Activated CD4-positive, alpha-beta T cell treated with anti-CD3 and anti-CD28 coated beads, Interleukin-2, amount 50 U/mL, for 24 hours (primary cell): ENCODE measurements at regions not wholly inside any gene's neighbourhood (a gene's known extent, or its start where the extent isn't known, plus 50 kb on each side); places are given as distances from the start of the nearest gene placed in this dataset.

Experiments used
- DNase-seq, 2 donors: peaks; one replicate each; pipeline ENCODE4 v3.0.0-alpha.2; 2020; ENCODE audit warnings: low read depth in 1 of 2, low spot score in 1 of 2

DNA sequence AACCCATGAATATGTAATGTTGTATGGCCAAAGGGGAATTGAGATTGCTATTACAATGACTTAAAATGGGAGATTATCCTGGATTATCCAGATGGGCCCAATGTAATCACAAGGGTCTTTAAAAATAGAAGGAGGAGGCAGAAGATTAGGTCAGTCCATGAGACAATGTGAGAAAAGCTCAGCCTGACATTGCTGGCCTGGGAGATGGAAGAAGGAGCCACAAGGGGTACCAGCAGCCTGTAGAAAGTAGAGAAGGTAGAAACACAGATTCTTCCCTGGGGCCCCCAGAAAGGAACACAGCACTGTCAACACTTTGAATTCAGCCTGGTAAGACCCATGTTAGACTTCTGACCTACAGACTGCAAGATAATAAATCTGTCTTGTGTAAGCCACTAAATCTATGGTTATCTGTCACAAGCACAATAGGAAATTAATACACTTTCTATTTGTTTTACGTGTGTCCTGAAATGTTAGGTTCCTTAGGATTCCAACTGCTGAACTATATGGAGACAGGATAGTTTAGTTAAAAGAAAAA is 132.9 kb upstream of the SERP2 start:
- no peak for DNase-seq

DNA sequence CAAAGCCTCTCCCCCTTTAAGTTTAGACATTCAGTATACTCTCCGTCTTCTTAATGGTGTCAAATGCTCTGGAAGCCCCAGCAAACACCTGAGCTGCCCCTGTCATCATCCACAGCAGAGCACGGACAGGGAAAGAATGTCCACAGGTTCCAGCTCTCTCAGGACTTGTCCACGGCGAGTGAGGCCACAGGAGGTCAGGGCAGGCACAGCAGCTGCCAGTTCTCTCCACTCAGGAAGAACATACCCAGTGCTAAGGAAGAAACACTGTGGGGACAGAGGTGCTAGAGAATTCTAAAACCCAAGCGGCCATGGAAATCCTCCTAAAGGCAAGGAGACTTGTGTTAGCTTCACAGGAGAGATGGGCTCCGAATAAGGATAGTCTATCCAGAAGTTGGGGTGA is 132.0 kb upstream of the SERP2 start:
- no peak for DNase-seq

DNA sequence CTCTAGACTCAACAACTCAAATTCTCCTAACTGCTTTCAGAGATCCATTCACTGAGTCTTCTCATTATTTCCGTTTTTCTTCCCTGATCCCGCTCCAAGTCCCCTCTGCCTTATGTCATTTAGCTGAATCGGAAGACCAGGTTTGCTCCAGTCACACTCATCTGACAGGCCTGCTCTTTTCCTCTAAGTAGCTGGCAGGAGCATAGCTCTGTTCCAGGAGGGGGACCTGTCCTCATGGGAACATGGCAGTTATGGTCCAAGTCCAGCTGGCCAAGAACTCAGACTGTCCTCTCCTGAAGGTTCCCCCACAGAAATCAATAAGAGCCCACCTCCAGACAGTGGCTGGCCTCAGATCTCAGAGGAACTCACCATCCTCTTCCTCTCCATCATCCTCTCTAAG is 130.9 kb upstream of the SERP2 start:
- no peak for DNase-seq

DNA sequence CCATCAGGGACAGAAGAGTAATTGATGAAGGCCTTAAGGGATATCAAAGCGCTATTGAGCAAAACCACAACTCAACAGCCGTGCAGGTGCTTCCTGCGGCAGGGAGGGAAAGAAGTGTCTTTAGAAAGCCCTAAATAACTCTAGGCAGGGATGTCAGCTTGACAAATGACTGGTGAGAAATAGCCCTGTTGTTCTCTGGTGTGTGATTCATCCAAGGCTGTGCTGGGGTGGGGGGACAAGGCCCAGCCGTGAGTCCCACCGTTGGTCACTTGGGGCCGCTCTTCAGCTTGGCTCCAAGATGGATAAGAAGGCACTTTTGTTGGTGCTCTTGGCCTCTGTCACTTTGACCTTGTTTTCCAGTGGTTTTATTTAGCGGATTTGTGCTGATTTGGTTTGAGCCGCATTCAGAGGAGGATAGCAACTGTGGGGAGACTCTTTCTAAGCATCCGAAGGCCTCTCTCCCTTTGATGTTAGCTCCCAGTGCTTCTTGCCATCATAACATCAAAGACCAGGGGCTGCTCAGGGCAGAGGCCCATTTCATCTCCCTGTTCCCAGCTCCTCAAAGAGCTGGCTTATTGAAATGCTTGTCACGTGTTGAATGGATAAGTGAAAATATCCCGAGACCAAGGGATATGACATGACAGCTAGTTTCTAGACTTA is 130.3 kb upstream of the SERP2 start:
- DNase-seq, result no peak

- no peak for DNase-seq
Observed at GRCh38 chr13:44244288-44244687, 129.3 kb upstream of the SERP2 start.

DNA sequence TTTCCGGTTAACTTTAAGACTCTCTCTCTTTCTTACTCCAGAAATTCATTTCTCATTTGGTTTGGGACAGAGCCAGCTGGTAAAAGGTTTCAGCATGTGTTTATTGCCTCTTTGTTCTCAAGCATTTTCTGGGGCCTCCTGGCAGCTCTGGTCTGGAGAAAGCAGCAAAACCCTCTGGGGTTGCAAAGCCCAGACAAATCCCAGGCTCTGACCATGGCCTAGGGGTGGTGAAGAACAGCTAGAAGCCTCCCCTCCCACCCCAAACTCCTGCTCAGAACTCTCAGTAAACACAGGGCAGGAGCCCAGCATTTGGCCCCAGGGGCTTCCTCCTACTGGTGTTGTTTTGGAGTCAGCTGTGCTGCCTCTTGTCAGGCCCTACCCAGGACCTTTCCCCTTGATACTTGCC is 124.2 kb upstream of the SERP2 start:
- DNase-seq, result no peak

- DNase-seq, result no peak
Observed at GRCh38 chr13:44252938-44253337, 120.7 kb upstream of the SERP2 start.

DNA sequence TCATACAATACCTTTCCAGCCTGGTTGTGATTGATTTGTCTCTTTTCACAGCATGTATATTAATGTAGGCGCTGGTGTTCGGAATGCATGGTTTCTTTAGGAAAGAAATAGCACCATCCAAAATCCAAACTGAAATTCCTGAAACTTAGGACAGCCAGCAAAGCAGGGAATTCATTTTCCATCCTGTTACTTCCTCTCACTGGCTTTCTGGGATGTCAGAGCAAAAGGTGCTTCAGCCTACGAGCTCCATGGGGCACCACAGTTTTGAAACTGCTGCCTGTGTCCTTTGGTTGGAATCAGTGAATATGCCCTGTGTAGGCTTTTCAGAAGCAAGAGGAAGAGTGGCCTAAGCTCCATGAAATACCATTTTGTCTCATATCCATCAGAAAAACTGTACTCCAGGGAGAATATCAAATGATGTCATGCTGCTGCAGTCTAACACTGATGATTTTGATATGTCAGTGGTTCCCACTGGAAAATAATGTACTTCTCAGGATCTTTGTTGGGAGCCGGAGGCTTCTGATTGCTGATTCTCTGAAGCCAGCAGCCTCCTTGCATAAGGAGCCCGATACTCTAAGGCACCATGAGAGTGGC is 117.8 kb upstream of the SERP2 start:
- DNase-seq, result no peak

GRCh38 chr13:44257796-44258195 is 115.8 kb upstream of the SERP2 start:
- no peak for DNase-seq

DNA sequence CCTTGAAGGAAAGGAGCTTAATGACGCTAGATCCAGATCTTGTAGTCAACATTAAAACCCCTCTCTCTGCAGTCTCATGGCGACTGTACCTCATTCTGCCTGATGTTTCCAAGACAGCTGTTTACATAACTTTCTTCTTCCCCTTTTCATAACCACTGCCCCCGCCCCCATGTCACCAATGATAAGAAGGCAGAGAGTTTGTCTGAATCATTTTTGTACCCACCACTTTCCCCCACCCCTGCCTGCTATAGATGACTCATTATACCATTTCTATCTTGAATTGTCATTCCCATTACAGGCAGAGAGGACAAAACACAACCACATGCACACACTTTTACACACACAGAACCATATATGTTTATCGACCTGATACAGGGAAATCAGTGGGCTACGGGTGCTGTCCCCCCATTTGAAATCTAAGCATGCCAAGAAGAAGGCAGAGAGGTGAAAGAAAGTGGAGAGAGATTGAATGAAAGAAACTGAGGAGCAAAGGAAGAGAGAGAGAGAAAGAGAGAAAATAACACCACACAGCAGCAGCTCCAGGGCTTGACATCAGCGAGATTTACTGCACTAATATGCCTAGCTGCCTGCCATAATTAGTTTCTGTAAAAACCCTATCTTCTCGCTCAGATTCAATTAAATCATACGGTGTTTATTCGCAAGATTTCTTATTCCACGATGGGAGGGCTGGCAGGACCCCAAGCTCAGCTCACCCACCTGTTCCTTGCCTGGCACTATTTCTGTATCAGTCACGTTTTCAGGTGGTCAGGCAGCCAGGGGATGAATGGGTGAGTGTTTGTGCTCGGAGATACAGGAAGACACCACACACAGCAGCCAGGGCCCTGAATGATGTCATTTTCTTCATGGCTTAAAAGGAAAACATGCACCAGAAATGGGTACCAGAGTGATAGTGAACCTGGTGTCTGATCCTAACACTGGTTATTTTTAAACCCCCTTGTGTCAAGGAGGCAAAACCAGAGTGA is 114.3 kb upstream of the SERP2 start:
- peak; percentile 41 to 76 for DNase-seq

DNA sequence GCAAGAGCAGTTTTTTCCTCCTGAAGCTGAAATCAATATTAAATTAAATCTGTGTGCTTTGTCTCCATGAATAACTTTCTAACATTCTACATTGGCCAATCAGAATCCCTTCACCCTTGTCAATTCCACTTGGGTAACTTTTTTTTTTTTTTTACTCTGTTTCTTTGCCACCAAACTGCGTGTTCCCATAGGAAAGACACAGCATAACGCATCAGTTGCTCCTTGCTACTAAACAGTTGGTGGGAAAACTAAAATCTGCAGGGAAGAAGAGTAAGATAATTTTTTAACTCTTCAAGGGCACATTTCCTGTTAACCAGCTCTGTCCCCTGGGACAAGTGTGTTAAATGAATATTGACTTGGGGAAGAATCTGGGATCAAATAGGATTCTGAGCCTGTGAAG is 113.3 kb upstream of the SERP2 start:
- DNase-seq, result no peak

DNA sequence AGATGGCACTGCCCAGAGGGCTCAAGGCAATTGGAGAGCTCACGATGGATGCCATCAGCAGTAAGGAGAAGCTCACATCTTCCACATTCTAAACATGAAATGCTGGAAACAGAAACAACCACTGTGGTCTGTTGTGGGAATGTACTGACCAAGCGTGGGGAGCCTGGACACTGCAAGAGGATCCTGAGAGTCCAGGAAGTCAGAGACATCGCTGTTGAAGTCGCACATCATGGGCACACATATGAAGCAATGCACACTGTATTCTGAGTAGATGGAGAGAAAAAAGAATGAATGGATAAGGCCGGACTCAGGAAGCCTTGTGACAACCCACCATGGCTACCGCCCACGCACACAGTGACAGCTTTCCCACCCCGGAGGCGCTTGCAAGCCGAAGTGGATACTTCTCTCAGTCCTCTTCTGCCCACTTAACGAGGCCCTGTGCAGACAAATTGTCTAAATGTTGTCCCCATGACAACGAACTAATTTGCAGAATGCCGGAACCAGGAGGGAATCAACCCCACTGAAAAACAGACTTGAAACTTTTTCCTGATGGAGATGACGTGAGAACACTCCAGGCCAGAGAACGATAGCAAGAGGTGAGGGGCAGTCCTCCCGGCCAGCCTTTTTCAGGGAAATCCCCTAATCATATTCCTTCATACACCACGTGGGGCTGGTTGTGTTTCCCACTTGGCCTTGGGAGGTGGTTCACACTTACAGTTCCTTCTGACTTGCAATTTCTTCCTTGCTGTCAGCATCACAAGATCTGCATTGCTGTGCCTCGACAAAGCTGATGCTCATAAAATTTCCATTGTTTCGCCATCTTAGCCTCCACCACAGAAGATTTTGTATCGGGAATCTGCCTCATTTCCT is 109.6 kb upstream of the SERP2 start:
- no peak for DNase-seq

DNA sequence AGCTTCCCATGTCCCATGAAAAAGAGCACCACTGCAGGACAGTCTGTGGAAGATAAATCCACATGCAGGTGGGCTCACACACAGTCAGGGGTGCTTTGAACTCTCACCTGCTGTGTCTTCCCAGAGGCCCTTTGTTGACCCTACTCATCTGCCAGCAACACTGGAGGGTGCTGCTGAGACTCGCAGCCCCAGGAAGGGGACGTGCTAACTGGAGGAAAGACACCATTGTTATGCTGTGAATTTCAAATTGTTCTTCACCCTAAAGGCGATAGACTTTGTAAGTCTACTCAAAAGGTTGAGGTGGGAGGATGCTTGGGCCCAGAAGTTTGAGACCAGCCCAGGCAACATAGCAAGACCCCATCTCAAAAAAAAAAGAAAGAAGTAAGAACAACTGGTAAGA is 107.3 kb upstream of the SERP2 start:
- no peak for DNase-seq

DNA sequence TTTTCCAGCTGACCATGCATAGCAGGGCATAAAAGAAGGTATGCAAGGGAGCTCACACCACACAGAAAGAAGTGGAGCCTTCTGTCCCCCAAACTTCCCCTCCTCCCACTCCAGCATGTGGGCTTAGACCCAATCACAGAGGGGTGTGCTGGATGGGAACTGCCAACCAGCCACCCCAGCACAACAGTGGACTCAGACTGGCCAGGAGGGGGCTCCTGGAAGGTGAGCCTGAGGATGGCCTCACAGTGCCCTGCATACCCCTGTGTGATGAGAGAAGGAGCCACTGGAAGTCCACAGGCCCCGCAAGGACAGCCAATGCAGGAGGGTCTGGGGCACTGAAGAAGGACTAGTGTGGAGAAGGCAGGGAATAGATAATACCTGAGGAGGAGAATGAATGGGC is 106.9 kb upstream of the SERP2 start:
- no peak for DNase-seq

- DNase-seq, result no peak
Observed at GRCh38 chr13:44267203-44267602, 106.4 kb upstream of the SERP2 start.

- DNase-seq, result no peak
Observed at GRCh38 chr13:44267980-44268379, 105.6 kb upstream of the SERP2 start.

GRCh38 chr13:44268980-44269379 is 104.6 kb upstream of the SERP2 start:
- no peak for DNase-seq

- DNase-seq, result no peak
Observed at GRCh38 chr13:44270150-44270549, 103.5 kb upstream of the SERP2 start.

DNA sequence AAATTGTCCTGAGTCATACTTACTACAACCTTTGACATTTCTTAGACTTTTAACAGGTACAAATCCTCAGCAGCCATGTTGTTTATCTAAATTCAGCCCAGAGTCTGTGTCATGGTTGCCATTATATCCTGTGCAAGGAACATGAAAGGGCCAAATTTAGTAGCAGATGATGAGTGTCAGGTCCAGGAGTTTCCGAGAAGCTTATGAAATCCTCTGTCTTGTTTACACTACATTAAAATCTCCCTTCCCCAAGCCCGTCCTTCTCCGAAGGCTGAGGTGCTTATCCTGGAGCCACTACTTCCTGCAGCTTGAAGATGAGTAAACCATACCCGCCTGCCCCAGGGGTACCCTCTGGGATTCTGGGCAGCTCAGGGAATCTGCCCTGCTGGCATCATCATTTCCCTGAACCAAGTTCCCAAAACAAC is 102.6 kb upstream of the SERP2 start:
- no peak for DNase-seq

DNA sequence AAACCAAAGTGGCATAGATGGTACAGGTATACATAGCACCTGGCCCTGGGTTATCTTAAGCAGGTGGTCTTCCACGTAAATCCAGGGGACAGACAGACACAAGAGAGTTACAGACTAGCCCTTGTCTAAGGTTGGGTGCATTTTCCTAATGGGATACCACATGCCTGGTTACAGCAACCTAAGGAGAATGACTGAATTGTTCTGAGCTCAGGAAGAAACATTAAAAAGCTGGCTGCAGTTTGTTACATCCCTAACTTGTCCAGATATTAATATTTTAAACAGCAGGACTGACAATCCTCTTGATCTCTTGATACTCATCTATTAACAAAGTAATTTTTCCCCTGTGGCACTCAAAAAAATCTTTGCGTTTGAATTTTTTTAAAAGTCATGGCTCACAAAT is 102.2 kb upstream of the SERP2 start:
- DNase-seq, result no peak

- DNase-seq, result no peak
Observed at GRCh38 chr13:44271915-44272341, 101.7 kb upstream of the SERP2 start.
